Stomach (tissue), 8 donors: ENCODE measurements at regions not wholly inside any gene's neighbourhood (a gene's known extent, or its start where the extent isn't known, plus 50 kb on each side); places are given as distances from the start of the nearest gene placed in this dataset.

Experiments used
- DNase-seq, 2 donors: peaks; one replicate each; pipeline versions ENCODE4 v3.0.0 to v3.0.0-alpha.2; 2013 to 2019
- H3K27ac ChIP-seq, 5 donors: fragments of 200-600 bp in 4 of 5; sonication (generic) in 4 of 5; one replicate each; pipeline ENCODE4 v1.5.1; 2013 to 2019; ENCODE audit warnings: mild to moderate bottlenecking in 1 of 5, moderate library complexity in 1 of 5
- H3K27me3 ChIP-seq, 3 donors: fragments of 200-600 bp; sonication (generic); one replicate each; pipeline ENCODE4 v1.5.1; 2017 to 2019; ENCODE audit warnings: mixed run types in 1 of 3
- H3K36me3 ChIP-seq, 4 donors: fragments of 200-600 bp; sonication (generic); 1 replicate in 3 of 4; 2 replicates in 1 of 4; pipeline ENCODE4 v1.5.1; 2016 to 2019
- H3K4me1 ChIP-seq, 4 donors: fragments of 200-600 bp; sonication (generic); one replicate each; pipeline ENCODE4 v1.5.1; 2016 to 2019
- H3K4me3 ChIP-seq, 4 donors: fragments of 200-600 bp; sonication (generic) in 3 of 4; one replicate each; pipeline ENCODE4 v1.5.1; 2016 to 2019; ENCODE audit warnings: mild to moderate bottlenecking in 1 of 4
- H3K9me3 ChIP-seq, 4 donors: fragments of 200-600 bp; sonication (generic); one replicate each; pipeline ENCODE4 v1.5.1; 2016 to 2019
- EP300 ChIP-seq: sonication (generic); formaldehyde crosslinking; IDR thresholded peaks from one replicate; pipeline ENCODE4 v1.6.1; 2017; ENCODE audit warnings: antibody characterized with exemption
- POLR2A ChIP-seq, 4 donors: fragments of 450-650 bp; IDR thresholded peaks; one replicate each; pipeline ENCODE4 v1.6.1; 2016; ENCODE audit warnings: antibody characterized with exemption in 4 of 4, control low read depth in 2 of 4, mild to moderate bottlenecking in 1 of 4, moderate library complexity in 1 of 4
- POLR2AphosphoS5 ChIP-seq, 3 donors: sonication (generic); formaldehyde crosslinking; IDR thresholded peaks; one replicate each; pipeline ENCODE4 v1.6.1; 2016; ENCODE audit warnings: antibody characterized with exemption in 3 of 3
- WGBS, 5 donors: extraction: QIAGEN DNeasy Blood & Tissue Kit in 3 of 5; methylation state at CpG; one replicate each; pipeline versions ENCODE4 v1.1.5 to v1.1.7; 2013 to 2018; 5-methylcytosine and 5-hydroxymethylcytosine counted together
- intact Hi-C: fragments of 100-400 bp; cut with DNase I; formaldehyde crosslinking; loops from one replicate; pipeline ENCODE4 v1.15.1; 2023; ENCODE audit warnings: low total_unique reads
- TF ChIP-seq, protein P1 (sequence below), 7 experiments: fragments of 450-650 bp in 4 of 7; fragments of 200-600 bp in 3 of 7; sonication (generic) in 3 of 7; IDR thresholded peaks; one replicate each; pipeline ENCODE4 v1.5.1; 2016 to 2019; ENCODE audit warnings: antibody characterized with exemption in 7 of 7, control low read depth in 2 of 7, mild to moderate bottlenecking in 1 of 7
- donor health status: healthy with polysubstance abuse.
- donor health status: Bipolar disorder and iron deficiency.
- donor health status: healthy.

DNA sequence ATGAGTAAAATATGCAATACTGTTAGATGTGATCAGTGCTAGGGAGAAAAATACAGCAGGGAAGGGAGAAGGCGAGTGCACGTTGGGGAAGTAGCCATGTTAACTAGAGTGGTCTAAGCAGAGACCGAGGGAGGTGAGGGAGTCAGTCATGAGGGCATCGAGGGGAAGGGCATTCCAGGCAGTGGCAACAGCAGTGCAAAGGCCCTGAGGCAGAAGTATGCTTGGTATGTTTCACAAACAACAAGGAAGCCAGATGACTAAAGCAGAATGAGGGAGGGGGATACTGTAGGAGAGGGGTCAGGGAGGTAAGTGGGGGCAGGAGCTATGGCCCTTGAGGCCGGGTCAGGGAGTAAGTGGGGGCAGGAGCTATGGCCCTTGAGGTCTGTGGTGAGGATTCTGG, 123.3 kb upstream of the BOD1 start:
- Histone ChIP-seq H3K36me3 (no peaks in the 10 kb centered on the region), H3K4me3 (no peak overlapping the region), H3K4me1 (no peaks in the 10 kb centered on the region), H3K27ac (no peak overlapping the region), H3K27me3 (peaks cover 0 to 5% (median 0%) of the 10 kb centered on the region in 3 donors), H3K9me3 (no peaks in the 10 kb centered on the region)
- WGBS, 5 donors, result 63 to 86% (median 83%) methylated on average over 4 to 5 of the region's 5 CpGs
- TF ChIP-seq EP300, result no peak
- no peak for TF ChIP-seq POLR2AphosphoS5 (IDR thresholded peaks at IDR 0.05)
- TF ChIP-seq, protein P1, sequence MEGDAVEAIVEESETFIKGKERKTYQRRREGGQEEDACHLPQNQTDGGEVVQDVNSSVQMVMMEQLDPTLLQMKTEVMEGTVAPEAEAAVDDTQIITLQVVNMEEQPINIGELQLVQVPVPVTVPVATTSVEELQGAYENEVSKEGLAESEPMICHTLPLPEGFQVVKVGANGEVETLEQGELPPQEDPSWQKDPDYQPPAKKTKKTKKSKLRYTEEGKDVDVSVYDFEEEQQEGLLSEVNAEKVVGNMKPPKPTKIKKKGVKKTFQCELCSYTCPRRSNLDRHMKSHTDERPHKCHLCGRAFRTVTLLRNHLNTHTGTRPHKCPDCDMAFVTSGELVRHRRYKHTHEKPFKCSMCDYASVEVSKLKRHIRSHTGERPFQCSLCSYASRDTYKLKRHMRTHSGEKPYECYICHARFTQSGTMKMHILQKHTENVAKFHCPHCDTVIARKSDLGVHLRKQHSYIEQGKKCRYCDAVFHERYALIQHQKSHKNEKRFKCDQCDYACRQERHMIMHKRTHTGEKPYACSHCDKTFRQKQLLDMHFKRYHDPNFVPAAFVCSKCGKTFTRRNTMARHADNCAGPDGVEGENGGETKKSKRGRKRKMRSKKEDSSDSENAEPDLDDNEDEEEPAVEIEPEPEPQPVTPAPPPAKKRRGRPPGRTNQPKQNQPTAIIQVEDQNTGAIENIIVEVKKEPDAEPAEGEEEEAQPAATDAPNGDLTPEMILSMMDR (IDR thresholded peaks at IDR 0.05), result no peak
- TF ChIP-seq POLR2A (IDR thresholded peaks at IDR 0.05), result no peak
- DNase-seq, result no peak
- intact Hi-C loops, result no loop called here

DNA sequence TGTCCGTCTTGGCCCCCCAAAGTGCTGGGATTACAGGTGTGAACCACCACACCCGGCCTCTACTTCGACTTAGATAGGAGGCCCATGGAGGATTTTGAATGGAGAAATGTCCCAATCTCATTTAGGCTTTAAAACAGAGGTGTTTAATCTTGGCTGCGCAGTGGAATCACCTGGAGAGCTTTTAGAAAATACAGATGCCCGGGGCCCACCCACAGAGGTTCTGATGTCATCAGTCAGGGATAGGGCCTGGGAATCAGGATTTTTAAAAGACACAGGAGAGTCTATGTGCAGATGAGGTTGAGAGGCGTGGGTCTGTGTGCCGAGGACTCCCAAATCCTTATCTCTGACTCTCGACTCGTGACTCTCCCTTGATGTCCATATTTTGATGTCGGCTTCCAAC, 124.0 kb upstream of the BOD1 start:
- peaks cover 0 to 3% (median 0%) of the 10 kb centered on the region in 4 donors for H3K4me1 ChIP-seq
- no peak overlapping the region for H3K4me3 ChIP-seq
- no peak for DNase-seq
- no peaks in the 10 kb centered on the region for H3K9me3 ChIP-seq
- 92 to 95% (median 94%) methylated on average over 10 of the region's 10 CpGs for WGBS, 5 donors
- peaks cover 0 to 5% (median 0%) of the 10 kb centered on the region in 3 donors for H3K27me3 ChIP-seq
- intact Hi-C loops, result no loop called here
- H3K27ac ChIP-seq, result no peak overlapping the region
- TF ChIP-seq, protein P1 (IDR thresholded peaks at IDR 0.05), result no peak
- TF ChIP-seq POLR2A (IDR thresholded peaks at IDR 0.05) (no peak), POLR2AphosphoS5 (IDR thresholded peaks at IDR 0.05) (no peak), EP300 (no peak)
- no peaks in the 10 kb centered on the region for H3K36me3 ChIP-seq

DNA sequence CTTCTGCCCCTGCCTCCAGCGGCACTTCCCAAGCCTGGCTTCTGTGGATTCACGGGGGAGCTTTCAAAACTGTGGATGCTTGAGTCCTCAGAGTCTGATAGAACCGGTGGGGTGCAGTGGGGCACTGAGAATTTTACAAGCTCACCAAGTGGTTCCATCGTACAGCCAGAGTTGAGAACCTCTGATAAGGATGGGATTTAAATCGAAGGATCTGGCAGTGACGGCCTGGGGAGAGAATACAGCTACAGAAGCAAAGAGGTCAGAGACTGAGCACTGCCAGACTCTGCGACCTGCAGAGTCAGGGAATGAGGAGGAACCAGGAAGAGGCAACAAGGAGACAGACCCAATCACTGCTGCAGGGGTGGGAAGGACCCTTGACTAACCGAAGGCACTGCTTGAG, 124.6 kb upstream of the BOD1 start:
- 73 to 86% (median 80%) methylated on average over 8 of the region's 8 CpGs for WGBS, 5 donors
- intact Hi-C loops, result no loop called here
- no peak for DNase-seq

DNA sequence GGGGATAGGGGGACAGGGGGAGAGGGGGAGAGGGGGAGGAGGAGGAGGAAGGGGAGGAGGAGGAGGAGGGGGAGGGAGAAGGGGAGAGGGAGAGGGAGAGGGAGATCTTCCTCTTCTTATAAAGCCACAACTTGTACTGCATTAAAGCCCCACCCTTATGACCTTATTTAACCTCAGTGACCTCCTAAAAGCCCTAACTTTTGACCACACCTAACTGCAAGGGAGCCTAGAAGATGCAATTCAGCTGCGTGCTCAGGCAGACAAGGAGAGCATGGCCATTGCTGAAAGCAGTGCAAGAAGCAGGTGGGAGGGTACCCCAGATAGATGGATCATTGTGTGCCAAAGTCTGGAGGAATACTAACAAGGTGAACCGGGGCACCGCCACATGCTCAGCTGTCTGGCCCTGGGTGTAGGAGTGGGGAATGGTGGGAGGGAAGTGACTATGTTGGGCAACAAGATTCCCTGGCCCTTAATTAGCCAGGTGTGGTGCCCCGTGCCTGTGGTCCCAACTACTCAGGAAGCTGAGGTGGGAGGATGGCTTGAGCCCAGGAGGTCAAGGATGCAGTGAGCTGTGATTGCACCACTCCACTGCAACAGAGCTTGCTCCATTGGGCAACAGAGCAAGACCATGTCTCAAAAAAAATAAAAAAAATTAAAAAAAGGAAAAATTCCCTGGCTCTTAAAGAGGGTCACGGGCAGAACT, 125.4 kb upstream of the BOD1 start:
- Histone ChIP-seq H3K9me3 (no peaks in the 10 kb centered on the region), H3K36me3 (no peaks in the 10 kb centered on the region), H3K4me1 (peaks cover 0 to 3% (median 0%) of the 10 kb centered on the region in 4 donors), H3K27me3 (peaks cover 0 to 5% (median 0%) of the 10 kb centered on the region in 3 donors), H3K4me3 (no peak overlapping the region), H3K27ac (no peak overlapping the region)
- intact Hi-C loops, result no loop called here
- 87 to 98% (median 89%) methylated on average over 5 of the region's 5 CpGs for WGBS, 5 donors
- no peak for TF ChIP-seq POLR2AphosphoS5 (IDR thresholded peaks at IDR 0.05)
- TF ChIP-seq, protein P1 (IDR thresholded peaks at IDR 0.05), result no peak
- no peak for TF ChIP-seq POLR2A (IDR thresholded peaks at IDR 0.05)
- TF ChIP-seq EP300, result no peak
- DNase-seq, result no peak

More for the DNA sequence above, 124.6 kb upstream of the BOD1 start:
- no peak for TF ChIP-seq EP300
- TF ChIP-seq, protein P1 (IDR thresholded peaks at IDR 0.05), result no peak
- no peak for TF ChIP-seq POLR2AphosphoS5 (IDR thresholded peaks at IDR 0.05)
- TF ChIP-seq POLR2A (IDR thresholded peaks at IDR 0.05), result no peak
- H3K27ac ChIP-seq, result no peak overlapping the region
- no peak overlapping the region for H3K4me3 ChIP-seq
- peaks cover 0 to 3% (median 0%) of the 10 kb centered on the region in 4 donors for H3K4me1 ChIP-seq
- H3K9me3 ChIP-seq, result no peaks in the 10 kb centered on the region
- peaks cover 0 to 5% (median 0%) of the 10 kb centered on the region in 3 donors for H3K27me3 ChIP-seq
- H3K36me3 ChIP-seq, result no peaks in the 10 kb centered on the region
